K562 (cell line): ENCODE measurements at regions not wholly inside any gene's neighbourhood (a gene's known extent, or its start where the extent isn't known, plus 50 kb on each side); places are given as distances from the start of the nearest gene placed in this dataset.

Experiments
- ATAC-seq: fragments of 200-7000 bp; cut with Tn5 transposase; 3 replicates; pipeline ENCODE4 v1.9.1; 2020; ENCODE audit warnings: moderate library complexity
- BruUV-seq: library from RNA; stranded (reverse); fragments of 400-500 nt; replicated peaks from 2 replicates; lab custom pipeline; 2021; lab: Mats Ljungman, UMichigan
- CTCF ChIA-PET: fragments of 300-600 bp; formaldehyde crosslinking; extraction: SDS; loops from one replicate; lab custom pipeline; 2021; ENCODE audit warnings: low intra/inter-chr PET ratio; lab: Yijun Ruan, JAX
- POLR2A ChIA-PET: fragments of 300-600, 350-650 bp; sonication (Branson Sonifier 250); formaldehyde crosslinking; extraction: SDS; loops from one replicate; lab custom pipeline; 2021; ENCODE audit warnings: antibody characterized with exemption, inconsistent platforms; lab: Yijun Ruan, JAX
- DNase-seq, 4 experiments: peaks; one replicate each; pipeline versions ENCODE4 v3.0.0 to v3.0.0-alpha.2; 2011 to 2018; ENCODE audit warnings: low spot score in 3 of 4, mixed read lengths in 3 of 4; ENCODE audit errors: extremely low read depth in 1 of 4
- FAIRE-seq: peaks from 2 replicates; lab custom pipeline; 2011; peaks lifted over from hg19 to GRCh38; lab: Jason Lieb, UNC
- H2AFZ ChIP-seq: 2 replicates; pipeline ENCODE4 v1.6.0; 2011; ENCODE audit warnings: low read depth, low read length, control low read depth, inconsistent platforms
- H3K27ac ChIP-seq: fragments of 200-600 bp; 3 replicates; pipeline ENCODE4 v1.8.0; 2011; ENCODE audit warnings: low read depth, mild to moderate bottlenecking, control low read depth, inconsistent platforms, low read length, moderate library complexity, mixed read lengths; ENCODE audit errors: extremely low read depth
- H3K27me3 ChIP-seq, 2 experiments: fragments of 300-600 bp in 1 of 2; 2 replicates in 1 of 2; 3 replicates in 1 of 2; pipeline versions ENCODE4 v1.6.0 to v1.8.0; 2011; ENCODE audit warnings: inconsistent platforms in 2 of 2, low read length in 2 of 2, mild to moderate bottlenecking in 1 of 2, mixed read lengths in 1 of 2, moderate library complexity in 1 of 2; ENCODE audit not compliant: control insufficient read depth in 2 of 2, insufficient read depth in 2 of 2
- H3K36me3 ChIP-seq: fragments of 300-600 bp; 3 replicates; pipeline ENCODE4 v1.8.0; 2011; ENCODE audit warnings: mild to moderate bottlenecking, low read length, inconsistent platforms; ENCODE audit not compliant: control insufficient read depth, insufficient read depth
- H3K4me1 ChIP-seq, 2 experiments: fragments of 200-600 bp in 1 of 2; replicated peaks in 1 of 2; 2 replicates in 1 of 2; 3 replicates in 1 of 2; pipeline versions ENCODE4 v1.5.1 to v1.8.0; 2011; ENCODE audit warnings: inconsistent platforms in 2 of 2, low read length in 2 of 2, mild to moderate bottlenecking in 1 of 2, mixed read lengths in 1 of 2, moderate library complexity in 1 of 2; ENCODE audit not compliant: control insufficient read depth in 2 of 2, insufficient read depth in 2 of 2
- H3K4me2 ChIP-seq: 2 replicates; pipeline ENCODE4 v1.6.1; 2011; ENCODE audit warnings: low read length, control low read depth, inconsistent platforms, mixed read lengths; ENCODE audit not compliant: insufficient read depth
- H3K4me3 ChIP-seq: fragments of 200-600 bp; sonication (generic), shearing (Covaris generic); 2 replicates; pipeline ENCODE4 v1.5.1; 2016; ENCODE audit warnings: control low read depth, inconsistent platforms
- H3K79me2 ChIP-seq: fragments of 200-600 bp; 3 replicates; pipeline ENCODE4 v1.8.0; 2011; ENCODE audit warnings: low read length, inconsistent platforms; ENCODE audit not compliant: control insufficient read depth, insufficient read depth
- H3K9ac ChIP-seq, 2 experiments: 2 replicates each; pipeline versions ENCODE4 v1.6.0 to v1.6.1; 2011; ENCODE audit warnings: low read depth in 2 of 2, low read length in 2 of 2, control low read depth in 1 of 2, inconsistent platforms in 1 of 2, mild to moderate bottlenecking in 1 of 2, mixed read lengths in 1 of 2; ENCODE audit not compliant: insufficient read depth in 1 of 2
- H3K9me1 ChIP-seq: one replicate; pipeline ENCODE4 v1.6.0; 2011; ENCODE audit warnings: inconsistent platforms, mild to moderate bottlenecking, low read length, moderate library complexity; ENCODE audit not compliant: control insufficient read depth, insufficient read depth
- H3K9me3 ChIP-seq: replicated peaks from 2 replicates; pipeline ENCODE4 v1.5.1; 2011; ENCODE audit warnings: low read depth, low read length, inconsistent platforms; ENCODE audit not compliant: control insufficient read depth, insufficient read depth
- H4K20me1 ChIP-seq: replicated peaks from 2 replicates; pipeline ENCODE4 v1.6.1; 2011; ENCODE audit warnings: low read length, inconsistent platforms, mixed read lengths; ENCODE audit not compliant: control insufficient read depth, insufficient read depth
- ARID2 ChIP-seq: fragments of 450-650 bp; IDR thresholded peaks from 2 replicates; pipeline ENCODE4 v1.6.1; 2017; ENCODE audit warnings: antibody characterized with exemption, mild to moderate bottlenecking
- CBX1 ChIP-seq: sonication (generic); IDR thresholded peaks from 2 replicates; pipeline ENCODE4 v1.6.1; 2016; ENCODE audit warnings: antibody characterized with exemption, low read depth, mild to moderate bottlenecking
- CCAR2 ChIP-seq: fragments of 200-400 bp; formaldehyde crosslinking; IDR thresholded peaks from 2 replicates; pipeline ENCODE4 v1.6.1; 2017; ENCODE audit warnings: mild to moderate bottlenecking, low read depth, low read length
- CTBP1 ChIP-seq: fragments of 450-650 bp; IDR thresholded peaks from 2 replicates; pipeline ENCODE4 v1.6.1; 2016; ENCODE audit warnings: borderline replicate concordance
- HDGF ChIP-seq: fragments of 450-650 bp; IDR thresholded peaks from 2 replicates; pipeline ENCODE4 v1.6.1; 2016
- NR2C2 ChIP-seq, 2 experiments: fragments of 200-800 bp in 1 of 2; sonication (Bioruptor generic) in 1 of 2; sonication (generic) in 1 of 2; formaldehyde crosslinking in 1 of 2; IDR thresholded peaks; 2 replicates each; pipeline versions ENCODE4 v1.6.1 to v1.8.0; 2016 to 2022; ENCODE audit warnings: mild to moderate bottlenecking in 1 of 2, missing compliant biosample characterization in 1 of 2, missing genetic modification characterization in 1 of 2, missing genetic modification reagents in 1 of 2
- SLC30A9 ChIP-seq: fragments of 250-450 bp; sonication (Bioruptor Pico); IDR thresholded peaks from 2 replicates; pipeline ENCODE4 v1.8.0; 2022; ENCODE audit warnings: mild to moderate bottlenecking, moderate library complexity
- ZBED1 ChIP-seq: IDR thresholded peaks from 2 replicates; pipeline ENCODE4 v1.6.1; 2014
- ZBTB12 ChIP-seq: fragments of 250-450 bp; sonication (Bioruptor Pico); IDR thresholded peaks from 2 replicates; pipeline ENCODE4 v1.4.0; 2020
- WGBS: fragments of 100-300 bp; shearing (Covaris generic); methylation state at CpG from one replicate; pipeline ENCODE4 v1.1.6; 2016; ENCODE audit warnings: low coverage, mixed read lengths; ENCODE audit not compliant: insufficient coverage; ENCODE audit errors: missing lambda C conversion rate; 5-methylcytosine and 5-hydroxymethylcytosine counted together
- in situ Hi-C: fragments of 300-500 bp; cut with MboI; formaldehyde crosslinking; loops from 4 replicates; pipeline ENCODE4 v1.15.0; 2018; ENCODE audit warnings: inconsistent platforms, mixed read lengths
- intact Hi-C: fragments of 100-400 bp; cut with micrococcal nuclease; formaldehyde crosslinking; loops from 2 replicates; pipeline ENCODE4 v1.14.2; 2022

- H3K27me3 ChIP-seq = no peaks in the 10 kb centered on the region
- BruUV-seq = no TSS peak
- no peak overlapping the region for H3K27ac ChIP-seq
- no peaks in the 10 kb centered on the region for H3K79me2 ChIP-seq
- WGBS = 0% methylated on average over 1 of the region's 1 CpG
- ATAC-seq (no peak), FAIRE-seq (no peak), DNase-seq (no peak)
- H3K9me3 ChIP-seq = no peaks in the 10 kb centered on the region
- no peak overlapping the region for H3K4me2 ChIP-seq
- CTCF ChIA-PET = no interaction called here
- H3K36me3 ChIP-seq = no peaks in the 10 kb centered on the region
- H3K4me3 ChIP-seq = no peak overlapping the region
- in situ Hi-C loops = no loop called here
- no peaks in the 10 kb centered on the region for H3K9me1 ChIP-seq
- no peak overlapping the region for H2AFZ ChIP-seq
- H4K20me1 ChIP-seq = no peaks in the 10 kb centered on the region
- intact Hi-C loops = no loop called here
- POLR2A ChIA-PET = no interaction called here
- TF ChIP-seq CTBP1 (no peak), CCAR2 (no peak), ARID2 (no peak), SLC30A9 (CRISPR knock-in tag) (no peak), NR2C2 (CRISPR knock-in tag; IDR thresholded peaks at IDR 0.05) (no peak), NR2C2 (tag; IDR thresholded peaks at IDR 0.05) (no peak), ZBED1 (no peak), CBX1 (no peak), ZBTB12 (CRISPR knock-in tag) (no peak), HDGF (no peak)
- TF ChIP-seq, all 486 proteins: peak for 0
- H3K9ac ChIP-seq = no peak overlapping the region
- H3K4me1 ChIP-seq = no peaks in the 10 kb centered on the region
These were observed 767.3 kb upstream of the SORCS1 start for GRCh38 chr10:107931808-107932207.
